EL (cell line): ENCODE measurements at regions not wholly inside any gene's neighbourhood (a gene's known extent, or its start where the extent isn't known, plus 50 kb on each side); places are given as distances from the start of the nearest gene placed in this dataset.
"Not testable (repeated sequence)": the region's sequence is repeated elsewhere in the genome, so short reads cannot be mapped to it uniquely, and the experiment has no call there.

Experiments
- DNase-seq: peaks from one replicate; pipeline ENCODE4 v3.0.0-alpha.2; 2016

GRCh38 chr2:139538332-139539020 lies 758.3 kb upstream of the NXPH2 start:
- DNase-seq, result not testable (repeated sequence)

- DNase-seq, result no peak
Observed at GRCh38 chr2:139529080-139529479, 748.9 kb upstream of the NXPH2 start.

- DNase-seq, result no peak
Observed at GRCh38 chr2:139526781-139527180, 746.6 kb upstream of the NXPH2 start.

- DNase-seq, result no peak
Observed at GRCh38 chr2:139518321-139518720, 738.1 kb upstream of the NXPH2 start.

- DNase-seq, result no peak
Observed at GRCh38 chr2:139514951-139515350, 734.8 kb upstream of the NXPH2 start.

- no peak for DNase-seq
Observed at GRCh38 chr2:139495851-139496250, 715.7 kb upstream of the NXPH2 start.

GRCh38 chr2:139492131-139492680 lies 712.0 kb upstream of the NXPH2 start:
- DNase-seq, result no peak

- DNase-seq, result no peak
Observed at GRCh38 chr2:139480161-139480650, 700.0 kb upstream of the NXPH2 start.

GRCh38 chr2:139478165-139478914 lies 698.1 kb upstream of the NXPH2 start:
- no peak for DNase-seq

- DNase-seq, result no peak
Observed at GRCh38 chr2:139477618-139478017, 697.4 kb upstream of the NXPH2 start.

GRCh38 chr2:139469985-139470384 lies 689.8 kb upstream of the NXPH2 start:
- DNase-seq, result no peak

GRCh38 chr2:139465789-139466188 lies 685.6 kb upstream of the NXPH2 start:
- no peak for DNase-seq

GRCh38 chr2:139457873-139458272 lies 677.7 kb upstream of the NXPH2 start:
- no peak for DNase-seq

GRCh38 chr2:139454251-139454650 lies 674.1 kb upstream of the NXPH2 start:
- no peak for DNase-seq

- no peak for DNase-seq
Observed at GRCh38 chr2:139439100-139439499, 658.9 kb upstream of the NXPH2 start.

- no peak for DNase-seq
Observed at GRCh38 chr2:139438478-139438877, 658.3 kb upstream of the NXPH2 start.

- no peak for DNase-seq
Observed at GRCh38 chr2:139427164-139427563, 647.0 kb upstream of the NXPH2 start.

- DNase-seq, result no peak
Observed at GRCh38 chr2:139424101-139424500, 643.9 kb upstream of the NXPH2 start.

- DNase-seq, result no peak
Observed at GRCh38 chr2:139411236-139411635, 631.0 kb upstream of the NXPH2 start.

GRCh38 chr2:139410833-139411174 lies 630.6 kb upstream of the NXPH2 start:
- DNase-seq, result not testable (repeated sequence)

- DNase-seq, result not testable (repeated sequence)
Observed at GRCh38 chr2:139410147-139410832, 630.1 kb upstream of the NXPH2 start.

- no peak for DNase-seq
Observed at GRCh38 chr2:139409212-139409611, 629.0 kb upstream of the NXPH2 start.

- no peak for DNase-seq
Observed at GRCh38 chr2:139403948-139404347, 623.8 kb upstream of the NXPH2 start.

- no peak for DNase-seq
Observed at GRCh38 chr2:139394801-139395200, 614.6 kb upstream of the NXPH2 start.
